Stimulated activated naive CD4-positive, alpha-beta T cell (primary cell): ENCODE measurements at regions not wholly inside any gene's neighbourhood (a gene's known extent, or its start where the extent isn't known, plus 50 kb on each side); places are given as distances from the start of the nearest gene placed in this dataset.

Source experiments
- DNase-seq, 6 experiments: peaks; one replicate each; lab custom pipeline; 2025; lab: John Stamatoyannopoulos, UW

GRCh38 chr14:49999146-49999761 lies 106.4 kb downstream of the ARF6 start:
- peak in 5 of 6 experiments; percentile 2 to 35 (median 28) for DNase-seq

GRCh38 chr14:49999826-50000379 lies 107.0 kb downstream of the ARF6 start:
- DNase-seq, result peak in 1 of 6 experiments; percentile 14

- peak; percentile 31 to 62 (median 44) for DNase-seq
Observed at GRCh38 chr14:50000380-50001150, 107.7 kb downstream of the ARF6 start.

- DNase-seq, result peak; percentile 37 to 77 (median 58)
Observed at GRCh38 chr14:50001151-50001998, 108.5 kb downstream of the ARF6 start.

GRCh38 chr14:50001999-50002925 lies 109.4 kb downstream of the ARF6 start:
- DNase-seq, result peak; percentile 8 to 57 (median 34)

- DNase-seq, result peak in 1 of 6 experiments; percentile 54
Observed at GRCh38 chr14:50002926-50003212, 110.0 kb downstream of the ARF6 start.

- peak; percentile 56 to 82 (median 64) for DNase-seq
Observed at GRCh38 chr14:50003213-50004021, 110.5 kb downstream of the ARF6 start.

- DNase-seq, result no peak
Observed at GRCh38 chr14:50006141-50006540, 110.2 kb downstream of the VCPKMT start.

GRCh38 chr14:50007123-50007903 lies 109.1 kb downstream of the VCPKMT start:
- DNase-seq, result no peak

GRCh38 chr14:50008562-50008961 lies 107.8 kb downstream of the VCPKMT start:
- no peak for DNase-seq

- DNase-seq, result no peak
Observed at GRCh38 chr14:50008974-50009373, 107.4 kb downstream of the VCPKMT start.

- DNase-seq, result no peak
Observed at GRCh38 chr14:50010752-50011151, 105.6 kb downstream of the VCPKMT start.

- DNase-seq, result no peak
Observed at GRCh38 chr14:50011242-50011641, 105.1 kb downstream of the VCPKMT start.

GRCh38 chr14:50012644-50013043 lies 103.7 kb downstream of the VCPKMT start:
- DNase-seq, result no peak

GRCh38 chr14:50013198-50013918 lies 103.0 kb downstream of the VCPKMT start:
- DNase-seq, result no peak

- no peak for DNase-seq
Observed at GRCh38 chr14:50013934-50014333, 102.4 kb downstream of the VCPKMT start.

GRCh38 chr14:50014809-50015430 lies 101.5 kb downstream of the VCPKMT start:
- no peak for DNase-seq

- no peak for DNase-seq
Observed at GRCh38 chr14:50015716-50016115, 100.7 kb downstream of the VCPKMT start.
